ENCODE measurements at regions not wholly inside any gene's neighbourhood (a gene's known extent, or its start where the extent isn't known, plus 50 kb on each side); places are given as distances from the start of the nearest gene placed in this dataset.

DNA sequence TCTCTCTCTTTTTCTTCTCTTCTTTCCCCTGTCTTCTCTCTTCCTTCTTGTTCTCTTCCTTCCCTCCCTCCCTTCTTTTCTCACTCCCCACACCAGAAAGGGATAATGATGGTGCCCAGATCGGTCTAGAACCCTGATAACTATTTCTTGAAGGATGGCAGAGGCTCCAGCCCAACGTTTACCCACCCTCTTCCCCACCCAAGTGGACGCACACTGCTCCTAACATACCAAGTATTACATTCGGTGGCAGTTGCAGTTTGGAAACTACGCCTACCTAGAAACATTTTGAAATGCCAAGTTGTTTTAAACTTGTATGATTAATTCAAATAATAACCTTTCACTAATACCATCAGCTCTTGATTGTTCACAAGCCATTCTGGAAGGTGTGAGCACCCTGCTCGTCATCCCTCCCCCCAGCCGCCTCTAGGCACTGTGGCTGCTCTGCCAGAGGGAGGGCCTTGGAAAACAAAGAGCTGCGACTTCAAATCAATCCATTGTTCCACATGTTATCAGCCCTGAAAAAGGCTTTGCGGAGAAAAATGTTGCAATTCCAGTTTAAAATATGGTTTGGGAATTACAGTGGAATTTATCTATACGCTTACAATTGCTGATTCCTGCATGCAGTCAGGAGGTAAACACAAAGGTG is 1017.5 kb upstream of the TENM3 start:
- TF ChIP-seq POLR2A (IDR thresholded peaks at IDR 0.05; ENCODE audit: low read length) (no peak), GATA1 (IDR thresholded peaks at IDR 0.05; ENCODE audit: low read depth, low read length) (no peak)
- DNase-seq: no peak

- no peak for TF ChIP-seq POLR2A (IDR thresholded peaks at IDR 0.05; ENCODE audit: low read length)
- TF ChIP-seq GATA1 (IDR thresholded peaks at IDR 0.05; ENCODE audit: low read depth, low read length): no peak
- DNase-seq: no peak
Observed at GRCh38 chr4:181234951-181235680, 1008.1 kb upstream of the TENM3 start.

GRCh38 chr4:181245326-181245725 is 997.9 kb upstream of the TENM3 start:
- no peak for DNase-seq
- TF ChIP-seq GATA1 (IDR thresholded peaks at IDR 0.05; ENCODE audit: low read depth, low read length) (no peak), POLR2A (IDR thresholded peaks at IDR 0.05; ENCODE audit: low read length) (no peak)

DNA sequence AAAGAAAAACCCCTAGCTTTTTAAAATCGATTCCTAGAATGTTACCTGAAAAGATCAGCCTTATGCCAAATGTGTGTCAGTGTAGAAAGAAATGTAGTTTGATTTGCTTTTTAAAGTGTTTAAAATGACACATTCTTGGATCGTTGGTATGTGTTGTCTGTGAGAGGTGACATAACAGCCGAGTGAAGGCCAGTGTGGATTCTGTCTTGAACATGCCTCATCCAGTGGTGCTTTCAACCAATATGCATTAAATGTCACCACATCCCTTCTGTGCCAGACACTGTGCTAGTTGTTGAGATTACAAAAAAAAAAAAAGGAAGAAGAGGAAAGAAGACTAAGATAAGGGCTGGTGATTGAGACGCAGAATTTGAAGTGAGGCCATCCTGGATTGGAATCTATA is 994.2 kb upstream of the TENM3 start:
- DNase-seq: no peak
- TF ChIP-seq GATA1 (IDR thresholded peaks at IDR 0.05; ENCODE audit: low read depth, low read length) (no peak), POLR2A (IDR thresholded peaks at IDR 0.05; ENCODE audit: low read length) (no peak)

DNA sequence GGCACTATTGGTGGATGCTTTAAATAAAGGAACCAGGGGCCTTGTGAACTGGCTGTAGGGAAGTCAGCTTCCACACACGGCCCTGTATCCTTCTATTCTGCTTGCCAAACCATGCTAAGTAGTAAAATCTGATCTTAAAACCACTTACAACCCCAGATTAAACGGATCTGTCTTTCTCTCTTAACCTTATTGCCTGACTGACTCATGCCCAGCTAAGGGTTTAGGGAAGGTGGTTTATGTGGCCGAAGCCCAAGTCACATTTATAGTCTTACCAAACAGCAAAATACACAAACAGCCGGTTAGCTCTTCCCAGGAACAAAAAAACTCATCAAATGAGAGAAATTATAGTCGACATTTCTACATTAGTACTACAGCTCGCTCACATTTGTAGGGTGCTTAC is 988.4 kb upstream of the TENM3 start:
- no peak for TF ChIP-seq POLR2A (IDR thresholded peaks at IDR 0.05; ENCODE audit: low read length)
- TF ChIP-seq GATA1 (IDR thresholded peaks at IDR 0.05; ENCODE audit: low read depth, low read length): no peak
- DNase-seq: no peak

GRCh38 chr4:181258569-181258968 is 984.6 kb upstream of the TENM3 start:
- DNase-seq: no peak
- TF ChIP-seq POLR2A (IDR thresholded peaks at IDR 0.05; ENCODE audit: low read length) (no peak), GATA1 (IDR thresholded peaks at IDR 0.05; ENCODE audit: low read depth, low read length) (no peak)

- TF ChIP-seq POLR2A (IDR thresholded peaks at IDR 0.05; ENCODE audit: low read length) (no peak), GATA1 (IDR thresholded peaks at IDR 0.05; ENCODE audit: low read depth, low read length) (no peak)
- no peak for DNase-seq
Observed at GRCh38 chr4:181259081-181259709, 984.0 kb upstream of the TENM3 start.

DNA sequence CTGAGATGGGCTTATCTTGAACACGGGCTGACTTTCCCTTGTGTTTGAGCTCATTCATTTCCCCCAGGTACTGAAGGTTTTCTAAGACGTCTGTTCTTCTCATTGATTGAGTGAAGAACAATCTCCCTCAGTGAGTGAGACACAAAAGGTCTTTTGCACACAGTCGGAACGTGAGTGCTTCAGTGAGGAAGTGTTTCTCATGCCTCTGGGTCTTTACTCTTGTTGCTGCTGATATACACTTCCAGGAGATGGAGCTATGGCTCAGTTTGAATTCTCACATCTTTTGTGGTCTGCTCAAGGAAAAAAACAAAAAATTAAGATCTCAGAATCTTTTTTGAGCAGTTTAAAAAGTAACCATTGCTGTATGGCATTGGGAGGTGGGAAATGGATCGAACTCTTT is 981.9 kb upstream of the TENM3 start:
- TF ChIP-seq POLR2A (IDR thresholded peaks at IDR 0.05; ENCODE audit: low read length) (no peak), GATA1 (IDR thresholded peaks at IDR 0.05; ENCODE audit: low read depth, low read length) (no peak)
- DNase-seq: no peak

- no peak for DNase-seq
- no peak for TF ChIP-seq POLR2A (IDR thresholded peaks at IDR 0.05; ENCODE audit: low read length)
Observed at GRCh38 chr4:181264893-181265292, 978.3 kb upstream of the TENM3 start.

DNA sequence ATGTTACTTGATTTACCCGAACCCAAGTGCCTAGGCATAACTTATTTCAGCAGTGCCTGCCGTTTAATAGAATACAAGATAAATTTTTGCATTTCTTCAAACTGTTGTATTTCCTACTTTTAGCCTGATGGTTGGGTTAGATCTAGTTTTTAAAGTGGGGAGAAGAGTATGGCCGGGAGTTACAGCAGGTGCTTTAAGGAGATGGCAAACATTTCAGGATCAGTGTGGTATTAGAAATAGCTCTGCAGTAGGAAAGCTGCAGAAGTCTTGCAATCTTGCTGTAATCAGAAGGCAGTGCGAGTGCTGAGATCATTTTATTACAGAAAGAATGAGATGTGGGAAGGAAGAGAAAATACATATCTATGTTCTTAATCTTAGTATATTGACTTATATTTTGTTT is 977.8 kb upstream of the TENM3 start:
- TF ChIP-seq GATA1 (IDR thresholded peaks at IDR 0.05; ENCODE audit: low read depth, low read length) (no peak), POLR2A (IDR thresholded peaks at IDR 0.05; ENCODE audit: low read length) (no peak)

DNA sequence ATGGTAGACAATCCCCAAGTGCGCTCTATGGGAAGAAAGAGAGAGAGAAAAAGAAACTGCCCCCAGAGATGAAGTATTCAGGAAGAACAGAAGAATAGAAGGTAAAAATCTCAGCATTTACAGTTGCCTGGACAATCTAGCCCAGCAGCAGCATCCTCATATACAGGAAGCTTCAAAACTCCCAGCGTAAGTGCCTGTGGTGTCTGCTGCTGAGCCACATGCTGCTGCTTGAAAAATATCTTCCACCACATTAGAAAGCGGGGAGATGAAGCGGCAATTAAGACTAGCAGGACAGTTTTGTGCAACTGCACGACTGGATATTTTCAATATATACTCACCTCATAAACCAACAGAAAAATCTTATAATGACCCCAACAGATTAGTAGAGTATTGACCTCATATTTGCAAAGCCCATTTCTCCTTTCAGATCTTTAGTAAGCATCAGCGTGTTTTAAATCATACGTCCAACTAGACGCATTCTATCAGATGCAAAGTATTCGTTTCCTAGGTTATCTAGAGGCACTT is 972.0 kb upstream of the TENM3 start:
- TF ChIP-seq POLR2A (IDR thresholded peaks at IDR 0.05; ENCODE audit: low read length) (no peak), GATA1 (IDR thresholded peaks at IDR 0.05; ENCODE audit: low read depth, low read length) (no peak)
- no peak for DNase-seq

More for the DNA sequence above, 977.8 kb upstream of the TENM3 start:
- no peak for DNase-seq

GRCh38 chr4:181272422-181272821 is 970.8 kb upstream of the TENM3 start:
- TF ChIP-seq POLR2A (IDR thresholded peaks at IDR 0.05; ENCODE audit: low read length) (no peak), GATA1 (IDR thresholded peaks at IDR 0.05; ENCODE audit: low read depth, low read length) (no peak)
- no peak for DNase-seq

- DNase-seq: no peak
- TF ChIP-seq GATA1 (IDR thresholded peaks at IDR 0.05; ENCODE audit: low read depth, low read length): no peak
- no peak for TF ChIP-seq POLR2A (IDR thresholded peaks at IDR 0.05; ENCODE audit: low read length)
Observed at GRCh38 chr4:181278941-181279340, 964.3 kb upstream of the TENM3 start.

GRCh38 chr4:181281451-181281850 is 961.8 kb upstream of the TENM3 start:
- no peak for TF ChIP-seq GATA1 (IDR thresholded peaks at IDR 0.05; ENCODE audit: low read depth, low read length)
- no peak for TF ChIP-seq POLR2A (IDR thresholded peaks at IDR 0.05; ENCODE audit: low read length)
- DNase-seq: no peak

Data from erythroblast (primary cell).